ENCODE measurements at regions not wholly inside any gene's neighbourhood (a gene's known extent, or its start where the extent isn't known, plus 50 kb on each side); places are given as distances from the start of the nearest gene placed in this dataset.

DNA sequence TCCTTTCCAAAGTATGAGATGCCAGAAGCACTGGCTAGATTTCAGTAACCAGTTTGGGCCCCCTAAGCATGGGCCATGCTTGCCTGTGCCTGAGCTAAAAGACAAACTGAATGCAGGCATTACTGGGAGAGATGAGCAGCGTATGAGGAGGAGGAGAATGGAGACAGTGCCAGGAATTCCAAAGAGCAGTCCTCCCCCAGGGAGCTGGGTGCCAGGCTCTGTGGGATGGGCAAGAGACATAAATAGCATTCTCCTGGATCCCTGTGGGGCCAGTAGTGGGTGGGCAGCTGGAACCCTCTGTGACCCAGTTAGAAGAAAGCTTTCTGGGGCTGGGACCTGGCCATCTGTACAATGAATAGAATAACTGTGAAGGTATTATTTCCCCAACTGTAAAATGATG, 235.6 kb downstream of the KCNA4 start:
- no peak for DNase-seq (ENCODE audit: low read depth in 2 of 2)

DNA sequence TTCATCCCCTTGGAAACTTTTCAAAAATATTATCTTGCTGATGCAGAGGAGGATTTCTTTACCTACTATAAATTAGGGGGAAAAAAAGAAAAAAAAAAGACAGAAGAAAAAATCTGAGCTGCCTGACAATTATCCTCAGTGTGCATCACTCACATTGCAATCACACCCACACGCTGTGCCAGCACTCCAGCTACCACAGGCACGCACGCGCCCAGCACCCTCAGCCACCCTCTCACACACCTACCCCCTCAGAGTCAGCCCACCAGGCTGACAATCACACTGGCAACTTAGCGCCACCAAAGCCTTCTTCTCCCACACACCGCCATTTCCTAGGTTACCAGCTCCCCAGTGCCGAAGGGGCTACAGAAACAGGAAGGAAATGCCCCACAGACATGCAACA, 236.1 kb downstream of the KCNA4 start:
- no peak for DNase-seq (ENCODE audit: low read depth in 2 of 2)

DNA sequence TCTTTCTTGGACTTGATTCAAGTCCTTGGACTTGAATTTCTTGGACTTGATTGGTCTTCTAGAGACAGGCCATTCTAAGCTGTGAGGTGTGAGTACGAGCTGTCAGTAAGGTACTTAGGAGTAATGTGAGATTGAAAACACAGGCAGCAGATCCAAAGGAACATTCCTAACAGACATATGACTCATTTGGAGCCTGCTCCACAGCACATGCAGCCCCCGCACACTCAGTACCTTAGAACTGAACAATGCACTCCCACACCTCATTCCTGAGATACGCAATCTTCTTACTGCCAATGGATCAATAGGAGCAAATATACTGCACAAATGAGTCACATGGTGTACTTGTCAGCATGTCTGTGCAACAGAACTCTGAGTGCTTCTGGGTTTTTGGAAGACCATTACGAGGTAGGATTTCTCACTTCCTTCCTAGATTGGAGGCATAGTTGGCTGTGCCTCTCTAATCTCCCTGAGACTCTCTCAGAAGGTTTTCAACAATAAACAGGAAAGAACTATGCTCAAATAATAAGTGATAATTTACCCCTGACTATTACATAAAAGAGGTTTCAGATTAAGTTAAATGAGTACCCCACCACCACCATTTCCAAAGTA, 243.1 kb downstream of the KCNA4 start:
- peak; percentile 16 to 17 for DNase-seq (ENCODE audit: low read depth in 2 of 2)

DNA sequence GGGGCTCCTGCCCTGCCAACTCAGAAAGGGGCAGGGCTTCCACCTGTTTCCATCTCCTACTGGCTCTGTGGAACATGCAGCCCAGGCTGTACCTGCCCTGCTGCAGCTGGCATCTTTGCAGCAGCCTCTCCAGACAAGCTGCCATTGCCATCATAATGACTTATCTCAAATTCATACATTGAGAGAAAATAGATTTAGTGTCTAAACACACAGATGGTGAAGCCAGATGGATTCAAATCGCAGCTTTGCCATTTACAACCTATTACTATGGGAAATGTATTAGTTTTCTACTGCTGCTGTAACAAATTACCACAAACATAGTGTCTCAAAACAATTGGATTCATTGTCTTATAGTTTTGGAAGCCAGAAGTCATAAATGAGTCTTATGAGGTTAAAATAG, 260.0 kb downstream of the KCNA4 start:
- no peak for DNase-seq (ENCODE audit: low read depth in 2 of 2)

- DNase-seq (ENCODE audit: low read depth in 2 of 2) = no peak
These were observed 261.4 kb downstream of the KCNA4 start for GRCh38 chr11:29755474-29755873.

GRCh38 chr11:29751618-29752017, 265.2 kb downstream of the KCNA4 start:
- DNase-seq (ENCODE audit: low read depth in 2 of 2) = no peak

GRCh38 chr11:29750392-29750791, 266.4 kb downstream of the KCNA4 start:
- no peak for DNase-seq (ENCODE audit: low read depth in 2 of 2)

GRCh38 chr11:29734287-29734686, 282.5 kb downstream of the KCNA4 start:
- DNase-seq (ENCODE audit: low read depth in 2 of 2) = no peak

- no peak for DNase-seq (ENCODE audit: low read depth in 2 of 2)
These were observed 303.0 kb downstream of the KCNA4 start for GRCh38 chr11:29713831-29714320.

GRCh38 chr11:29712616-29713015, 304.2 kb downstream of the KCNA4 start:
- no peak for DNase-seq (ENCODE audit: low read depth in 2 of 2)

- no peak for DNase-seq (ENCODE audit: low read depth in 2 of 2)
These were observed 308.9 kb downstream of the KCNA4 start for GRCh38 chr11:29707924-29708323.

DNA sequence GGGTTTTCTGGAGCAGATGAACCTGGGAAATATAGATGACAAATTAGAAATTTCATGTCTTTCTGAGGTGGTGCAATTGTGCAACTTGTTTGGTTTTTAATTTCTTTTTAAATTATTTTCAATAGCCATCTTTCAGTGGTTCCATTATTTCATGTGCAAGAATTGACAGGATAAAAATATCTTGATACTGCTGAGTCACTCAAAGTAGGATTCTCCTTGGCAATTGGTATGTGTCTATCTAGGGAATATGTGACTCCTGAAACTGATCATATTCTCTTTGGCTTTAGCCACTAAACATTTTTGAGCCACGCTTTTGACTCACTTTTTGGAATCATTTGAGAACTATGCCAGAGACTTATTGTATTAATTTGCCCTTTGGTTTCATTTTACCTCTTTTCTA, 331.5 kb downstream of the KCNA4 start:
- no peak for DNase-seq (ENCODE audit: low read depth in 2 of 2)

- no peak for DNase-seq (ENCODE audit: low read depth in 2 of 2)
These were observed 334.0 kb downstream of the KCNA4 start for GRCh38 chr11:29682856-29683255.

DNA sequence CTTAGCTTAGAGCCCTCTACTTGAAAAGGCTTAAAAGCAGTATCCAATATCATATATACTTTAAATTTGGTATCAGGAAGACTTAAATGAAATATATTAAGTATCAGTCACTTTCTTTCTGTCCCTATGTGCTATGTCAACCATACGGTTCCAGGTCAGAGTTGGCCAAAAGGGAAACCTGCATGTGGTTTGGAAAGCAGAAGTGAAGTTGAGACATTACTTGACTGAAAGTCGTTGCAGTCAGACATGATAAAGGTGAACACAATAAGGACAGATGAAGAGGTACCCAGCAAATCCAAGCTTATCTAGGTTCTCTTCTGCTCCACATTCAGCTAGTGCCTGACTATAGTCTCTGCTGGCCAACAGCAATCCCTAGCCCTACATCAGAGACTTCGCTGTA, 336.8 kb downstream of the KCNA4 start:
- DNase-seq (ENCODE audit: low read depth in 2 of 2) = no peak

DNA sequence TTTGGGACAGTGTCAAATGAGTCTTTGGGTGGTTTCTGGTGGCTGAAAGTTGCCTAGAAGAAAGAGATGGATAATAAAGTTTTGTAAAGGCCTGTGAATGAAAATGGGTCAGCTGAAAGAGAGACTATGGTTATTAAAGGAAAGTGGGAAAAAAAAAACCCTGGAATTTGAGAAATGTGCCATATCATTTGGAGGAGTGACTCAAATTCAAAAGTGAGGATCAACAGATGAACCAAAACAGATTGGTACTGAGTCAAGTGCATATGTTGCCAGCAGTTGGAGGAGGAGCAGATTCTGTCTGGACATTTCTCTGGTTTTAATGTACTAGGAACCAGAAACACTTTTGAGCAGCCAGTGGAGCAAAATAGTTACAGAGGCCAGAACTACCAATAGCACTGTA, 339.8 kb downstream of the KCNA4 start:
- no peak for DNase-seq (ENCODE audit: low read depth in 2 of 2)

DNA sequence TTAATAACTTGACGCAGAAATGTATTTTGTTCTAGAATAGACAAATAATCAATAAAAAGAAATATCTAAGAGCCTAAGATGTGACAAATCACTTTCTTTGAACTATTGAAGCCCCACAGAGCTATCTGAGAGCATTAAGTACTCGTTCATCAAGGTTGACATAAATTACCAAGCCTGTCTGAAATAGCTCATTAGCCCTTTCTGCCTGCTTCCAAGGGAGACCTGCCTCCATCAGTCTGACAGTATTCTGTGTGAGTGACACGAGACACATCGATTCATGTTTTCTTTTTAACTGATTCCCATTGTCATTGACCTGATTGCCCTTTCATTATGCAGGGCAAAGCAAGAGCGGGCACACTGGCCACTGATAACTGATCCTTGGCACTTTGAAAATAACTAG, 347.5 kb downstream of the KCNA4 start:
- no peak for DNase-seq (ENCODE audit: low read depth in 2 of 2)

- no peak for DNase-seq (ENCODE audit: low read depth in 2 of 2)
These were observed 359.1 kb downstream of the KCNA4 start for GRCh38 chr11:29657709-29658108.

- no peak for DNase-seq (ENCODE audit: low read depth in 2 of 2)
These were observed 360.2 kb downstream of the KCNA4 start for GRCh38 chr11:29656597-29656996.

GRCh38 chr11:29645373-29645772, 371.5 kb downstream of the KCNA4 start:
- no peak for DNase-seq (ENCODE audit: low read depth in 2 of 2)

DNA sequence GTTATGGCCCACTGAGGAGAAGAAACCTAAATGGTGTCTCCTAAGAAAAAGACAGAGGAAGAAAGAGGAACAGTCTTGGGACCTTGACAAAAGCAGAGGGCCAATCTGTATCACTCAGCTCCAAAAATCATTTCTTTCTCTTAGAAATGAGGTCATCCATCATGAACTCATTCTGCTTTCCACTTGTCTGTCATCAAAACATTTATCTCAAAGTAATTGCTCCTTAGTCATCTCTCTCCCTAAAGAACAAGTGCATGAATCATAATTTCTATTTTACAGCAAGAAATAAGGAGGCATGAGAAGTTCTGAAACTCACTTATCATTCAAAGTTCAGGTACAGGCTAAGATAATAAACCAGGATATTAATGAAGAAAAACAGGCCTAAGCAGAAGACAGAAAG, 375.6 kb downstream of the KCNA4 start:
- DNase-seq (ENCODE audit: low read depth in 2 of 2) = peak; percentile 9 to 20

- DNase-seq (ENCODE audit: low read depth in 2 of 2) = no peak
These were observed 382.1 kb downstream of the KCNA4 start for GRCh38 chr11:29634744-29635143.

GRCh38 chr11:29634244-29634643, 382.6 kb downstream of the KCNA4 start:
- DNase-seq (ENCODE audit: low read depth in 2 of 2) = no peak

GRCh38 chr11:29629286-29629685, 387.5 kb downstream of the KCNA4 start:
- no peak for DNase-seq (ENCODE audit: low read depth in 2 of 2)

DNA sequence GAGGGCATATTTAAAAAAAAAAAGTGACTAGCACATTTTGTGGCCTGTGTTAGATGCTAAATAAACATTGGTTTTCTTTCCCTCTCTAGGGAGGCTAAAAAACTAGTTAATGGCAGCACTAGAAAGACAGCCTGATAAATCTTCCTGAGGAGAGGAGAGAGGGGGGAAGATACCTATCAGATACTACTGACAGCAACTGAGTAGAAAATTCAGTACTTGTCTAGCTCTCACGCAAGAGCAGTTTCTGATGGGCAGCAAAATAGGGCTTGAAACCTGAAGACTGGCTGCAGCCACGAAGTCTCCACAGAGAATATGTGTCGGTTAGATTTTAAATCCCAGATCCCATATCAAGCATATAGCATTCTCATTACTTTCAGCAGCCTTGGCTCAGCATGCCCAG, 388.2 kb downstream of the KCNA4 start:
- DNase-seq (ENCODE audit: low read depth in 2 of 2) = no peak

Data from fibroblast of skin of left quadriceps (primary cell).